IMR-90 (cell line): ENCODE measurements at regions not wholly inside any gene's neighbourhood (a gene's known extent, or its start where the extent isn't known, plus 50 kb on each side); places are given as distances from the start of the nearest gene placed in this dataset.

Experiments
- ATAC-seq: fragments of 200-7000 bp; cut with Tn5 transposase; 2 replicates; pipeline ENCODE4 v1.9.1; 2020; ENCODE audit warnings: low read depth, mild to moderate bottlenecking, moderate library complexity
- BruUV-seq: library from RNA; stranded (reverse); fragments of 400-500 nt; replicated peaks from 2 replicates; lab custom pipeline; 2021; lab: Mats Ljungman, UMichigan
- CTCF ChIA-PET: fragments of 300-600 bp; formaldehyde crosslinking; extraction: SDS; loops from one replicate; lab custom pipeline; 2021; ENCODE audit warnings: antibody characterized with exemption; lab: Yijun Ruan, JAX
- POLR2A ChIA-PET: fragments of 300-600 bp; sonication (Branson Sonifier 250); formaldehyde crosslinking; loops from one replicate; lab custom pipeline; 2022; ENCODE audit warnings: antibody characterized with exemption; ENCODE audit not compliant: unreplicated experiment; lab: Charles Lee
- DNase-seq: peaks from one replicate; pipeline ENCODE4 v3.0.0; 2013
- H2AFZ ChIP-seq: replicated peaks from 2 replicates; pipeline ENCODE3; 2013; ENCODE audit warnings: low read length, mild to moderate bottlenecking; ENCODE audit not compliant: poor library complexity
- H2AK5ac ChIP-seq: 2 replicates; pipeline ENCODE4 v1.6.1; 2013; ENCODE audit warnings: low read depth, low read length, inconsistent platforms
- H2AK9ac ChIP-seq: replicated peaks from 2 replicates; pipeline ENCODE3; 2013; ENCODE audit warnings: mild to moderate bottlenecking, low read depth, low read length, moderate library complexity; ENCODE audit not compliant: poor library complexity
- H2BK120ac ChIP-seq: 2 replicates; pipeline ENCODE4 v1.6.1; 2013; ENCODE audit warnings: low read depth, low read length, inconsistent platforms
- H2BK15ac ChIP-seq: 3 replicates; pipeline ENCODE4 v1.6.1; 2013; ENCODE audit warnings: low read depth, low read length, inconsistent platforms
- H2BK20ac ChIP-seq: 2 replicates; pipeline ENCODE4 v1.6.1; 2013; ENCODE audit warnings: low read depth, mild to moderate bottlenecking, inconsistent platforms, low read length, moderate library complexity
- H2BK5ac ChIP-seq: 2 replicates; pipeline ENCODE4 v1.6.1; 2013; ENCODE audit warnings: mild to moderate bottlenecking, low read depth, low read length, inconsistent platforms; ENCODE audit not compliant: poor library complexity, severe bottlenecking
- H3K14ac ChIP-seq: replicated peaks from 2 replicates; pipeline ENCODE4 v1.6.1; 2013; ENCODE audit warnings: low read depth, low read length, inconsistent platforms
- H3K18ac ChIP-seq: 2 replicates; pipeline ENCODE4 v1.6.1; 2013; ENCODE audit warnings: low read depth, low read length, control low read depth
- H3K23ac ChIP-seq: 2 replicates; pipeline ENCODE4 v1.6.1; 2013; ENCODE audit warnings: low read depth, low read length, inconsistent platforms
- H3K27ac ChIP-seq: 2 replicates; pipeline ENCODE4 v1.5.1; 2013; ENCODE audit warnings: mild to moderate bottlenecking, control low read depth, low read length; ENCODE audit not compliant: insufficient read depth
- H3K27me3 ChIP-seq: 2 replicates; pipeline ENCODE4 v1.6.1; 2013; ENCODE audit warnings: low read length; ENCODE audit not compliant: control insufficient read depth, insufficient read depth
- H3K36me3 ChIP-seq: 2 replicates; pipeline ENCODE4 v1.6.1; 2013; ENCODE audit warnings: low read length, mixed read lengths; ENCODE audit not compliant: control insufficient read depth, insufficient read depth
- H3K4ac ChIP-seq: 2 replicates; pipeline ENCODE4 v1.6.1; 2013; ENCODE audit warnings: low read depth, low read length, inconsistent platforms
- H3K4me1 ChIP-seq: 2 replicates; pipeline ENCODE4 v1.6.1; 2013; ENCODE audit warnings: low read length, mixed read lengths; ENCODE audit not compliant: control insufficient read depth, insufficient read depth
- H3K4me2 ChIP-seq: 2 replicates; pipeline ENCODE4 v1.6.1; 2013; ENCODE audit warnings: low read depth, mild to moderate bottlenecking, control low read depth, low read length, moderate library complexity
- H3K4me3 ChIP-seq: 2 replicates; pipeline ENCODE4 v1.5.1; 2013; ENCODE audit warnings: low read depth, mild to moderate bottlenecking, control low read depth, low read length, moderate library complexity; ENCODE audit not compliant: insufficient read depth
- H3K56ac ChIP-seq: 2 replicates; pipeline ENCODE4 v1.6.1; 2013; ENCODE audit warnings: low read length, inconsistent platforms; ENCODE audit not compliant: insufficient read depth; ENCODE audit errors: extremely low read depth
- H3K79me1 ChIP-seq, 2 experiments: 2 replicates each; pipeline ENCODE4 v1.6.1; 2013; ENCODE audit warnings: low read length in 2 of 2, inconsistent platforms in 1 of 2, low read depth in 1 of 2
- H3K9ac ChIP-seq: 2 replicates; pipeline ENCODE4 v1.6.1; 2013; ENCODE audit warnings: low read depth, low read length, control low read depth
- H3K9me1 ChIP-seq: 2 replicates; pipeline ENCODE4 v1.6.1; 2013; ENCODE audit warnings: low read length, inconsistent platforms; ENCODE audit not compliant: insufficient read depth
- H3K9me3 ChIP-seq: 2 replicates; pipeline ENCODE4 v1.6.1; 2013; ENCODE audit warnings: low read length; ENCODE audit not compliant: control insufficient read depth, insufficient read depth
- H4K20me1 ChIP-seq: 2 replicates; pipeline ENCODE4 v1.6.1; 2013; ENCODE audit warnings: low read length, inconsistent platforms; ENCODE audit not compliant: insufficient read depth
- H4K5ac ChIP-seq: 2 replicates; pipeline ENCODE4 v1.6.1; 2013; ENCODE audit warnings: mild to moderate bottlenecking, low read depth, low read length, control low read depth
- H4K8ac ChIP-seq, 2 experiments: 2 replicates each; pipeline ENCODE4 v1.6.1; 2013; ENCODE audit warnings: low read depth in 2 of 2, low read length in 2 of 2, control low read depth in 1 of 2, inconsistent platforms in 1 of 2
- H4K91ac ChIP-seq: 2 replicates; pipeline ENCODE4 v1.6.1; 2013; ENCODE audit warnings: low read depth, low read length, inconsistent platforms; ENCODE audit not compliant: insufficient read depth
- CHD1 ChIP-seq: IDR thresholded peaks from 2 replicates; pipeline ENCODE4 v1.6.1; 2012; ENCODE audit warnings: low read depth, low read length, improper control_type of control experiment
- NFE2L2 ChIP-seq: fragments of 150-350 bp; IDR thresholded peaks from 2 replicates; pipeline ENCODE4 v1.6.1; 2016; ENCODE audit warnings: low read depth, mild to moderate bottlenecking, low read length
- POLR2A ChIP-seq: IDR thresholded peaks from 2 replicates; pipeline ENCODE4 v1.6.1; 2012; ENCODE audit warnings: mild to moderate bottlenecking, low read depth, low read length
- RAD21 ChIP-seq: IDR thresholded peaks from 2 replicates; pipeline ENCODE4 v1.6.1; 2012; ENCODE audit warnings: low read length, improper control_type of control experiment
- RFX5 ChIP-seq: IDR thresholded peaks from 2 replicates; pipeline ENCODE4 v1.8.0; 2012; ENCODE audit warnings: low read depth, mild to moderate bottlenecking, low read length, moderate library complexity
- WGBS, 2 experiments: methylation state at CpG; one replicate each; pipeline versions ENCODE4 v1.1.5 to v1.1.7; 2013; ENCODE audit warnings: missing lambda C conversion rate in 2 of 2; ENCODE audit not compliant: insufficient read length in 1 of 2; ENCODE audit errors: extremely low coverage in 2 of 2; 5-methylcytosine and 5-hydroxymethylcytosine counted together
- dilution Hi-C: fragments of 300-500 bp; cut with HindIII; formaldehyde crosslinking; loops from one replicate; pipeline ENCODE4 v1.14.3; 2018; ENCODE audit warnings: low sequenced_read_pairs; ENCODE audit not compliant: unreplicated experiment
- in situ Hi-C: fragments of 300-500 bp; cut with MboI; formaldehyde crosslinking; loops from 3 replicates; pipeline ENCODE4 v1.14.3; 2019; ENCODE audit warnings: low sequenced_read_pairs, inconsistent platforms, mixed read lengths
- intact Hi-C: fragments of 100-400 bp; cut with micrococcal nuclease; formaldehyde crosslinking; loops from 2 replicates; pipeline ENCODE4 v1.10.0; 2022

- no peak overlapping the region for H2AFZ ChIP-seq
- 0 out of 2 replicates have a peak, but pooled peaks cover 1% of the 10 kb centered on the region for H3K4me1 ChIP-seq
- peaks cover 2% of the 10 kb centered on the region; the same call in 1 of the 2 replicates for H3K9me3 ChIP-seq
- no peak overlapping the region for H3K27ac ChIP-seq
- no peak overlapping the region for H4K5ac ChIP-seq
- no peaks in the 10 kb centered on the region for H3K36me3 ChIP-seq
- H3K4me3 ChIP-seq: no peak overlapping the region
- no peak overlapping the region for H2AK5ac ChIP-seq
- dilution Hi-C loops: no loop called here
- DNase-seq (no peak), ATAC-seq (no peak)
- H2BK120ac ChIP-seq: no peak overlapping the region
- H3K56ac ChIP-seq: no peak overlapping the region
- WGBS, 2 experiments: no CpG with 5 or more reads among the region's 3 CpGs
- intact Hi-C loops: no loop called here
- no peak overlapping the region for H4K91ac ChIP-seq
- no peak overlapping the region for H4K8ac ChIP-seq
- no peaks in the 10 kb centered on the region for H3K27me3 ChIP-seq
- H3K4ac ChIP-seq: no peak overlapping the region
- in situ Hi-C loops: no loop called here
- H2BK15ac ChIP-seq: no peak overlapping the region
- H3K79me1 ChIP-seq: no peaks in the 10 kb centered on the region
- no peak overlapping the region for H2BK5ac ChIP-seq
- no peaks in the 10 kb centered on the region for H4K20me1 ChIP-seq
- H2AK9ac ChIP-seq: no peak overlapping the region
- BruUV-seq: no TSS peak
- CTCF ChIA-PET: no interaction called here
- POLR2A ChIA-PET: no interaction called here
- H3K4me2 ChIP-seq: no peak overlapping the region
- H3K9me1 ChIP-seq: no peaks in the 10 kb centered on the region
- H3K23ac ChIP-seq: no peak overlapping the region
- TF ChIP-seq NFE2L2 (no peak), POLR2A (no peak), RAD21 (no peak), RFX5 (no peak), CHD1 (no peak)
- no peak overlapping the region for H3K9ac ChIP-seq
- H2BK20ac ChIP-seq: no peak overlapping the region
- no peak overlapping the region for H3K18ac ChIP-seq
- H3K14ac ChIP-seq: no peak overlapping the region
Observed at GRCh38 chr1:218513328-218513727, 168.2 kb downstream of the TGFB2 start.
